HG03439 (cell line): ENCODE measurements at regions not wholly inside any gene's neighbourhood (a gene's known extent, or its start where the extent isn't known, plus 50 kb on each side); places are given as distances from the start of the nearest gene placed in this dataset.

ENCODE experiments used
- ATAC-seq: cut with Tn5 transposase; IDR thresholded peaks from one replicate; pipeline ENCODE4 v1.9.1; 2021; ENCODE audit warnings: mild to moderate bottlenecking, moderate library complexity; ENCODE audit not compliant: unreplicated experiment

- peak; percentile 40 for ATAC-seq
These were observed 362.5 kb upstream of the TNP1 start for GRCh38 chr2:217222309-217222910.

- ATAC-seq, result no peak
These were observed 360.6 kb upstream of the TNP1 start for GRCh38 chr2:217220228-217221013.

- ATAC-seq, result no peak
These were observed 359.3 kb upstream of the TNP1 start for GRCh38 chr2:217219164-217219520.

- ATAC-seq, result no peak
These were observed 358.7 kb upstream of the TNP1 start for GRCh38 chr2:217218269-217219163.

- ATAC-seq, result no peak
These were observed 357.1 kb upstream of the TNP1 start for GRCh38 chr2:217216982-217217381.

- ATAC-seq, result no peak
These were observed 356.5 kb upstream of the TNP1 start for GRCh38 chr2:217216316-217216715.

- ATAC-seq, result no peak
These were observed 356.0 kb upstream of the TNP1 start for GRCh38 chr2:217215877-217216276.

GRCh38 chr2:217208867-217209266 is 349.0 kb upstream of the TNP1 start:
- no peak for ATAC-seq

GRCh38 chr2:217207699-217208010 is 347.8 kb upstream of the TNP1 start:
- ATAC-seq, result no peak

- ATAC-seq, result no peak
These were observed 347.2 kb upstream of the TNP1 start for GRCh38 chr2:217206907-217207698.

GRCh38 chr2:217206016-217206725 is 346.3 kb upstream of the TNP1 start:
- no peak for ATAC-seq

GRCh38 chr2:217204358-217204757 is 344.5 kb upstream of the TNP1 start:
- ATAC-seq, result no peak

- no peak for ATAC-seq
These were observed 343.2 kb upstream of the TNP1 start for GRCh38 chr2:217203086-217203485.

- ATAC-seq, result no peak
These were observed 339.4 kb upstream of the TNP1 start for GRCh38 chr2:217199255-217199630.

GRCh38 chr2:217195658-217196446 is 336.0 kb upstream of the TNP1 start:
- ATAC-seq, result no peak

- no peak for ATAC-seq
These were observed 335.2 kb upstream of the TNP1 start for GRCh38 chr2:217195016-217195415.

GRCh38 chr2:217193431-217194340 is 333.8 kb upstream of the TNP1 start:
- no peak for ATAC-seq

- ATAC-seq, result no peak
These were observed 332.5 kb upstream of the TNP1 start for GRCh38 chr2:217192366-217192765.

- ATAC-seq, result no peak
These were observed 329.9 kb upstream of the TNP1 start for GRCh38 chr2:217189747-217190146.
